GM23248 (cell line): ENCODE measurements at regions not wholly inside any gene's neighbourhood (a gene's known extent, or its start where the extent isn't known, plus 50 kb on each side); places are given as distances from the start of the nearest gene placed in this dataset.

ENCODE experiments used
- DNase-seq: peaks from one replicate; pipeline ENCODE4 v3.0.0-alpha.2; 2015
- H2AFZ ChIP-seq: fragments of 200-600 bp; sonication (generic); 2 replicates; pipeline ENCODE4 v1.6.1; 2016; ENCODE audit warnings: antibody characterized with exemption
- H3F3A ChIP-seq: fragments of 200-600 bp; sonication (generic); 2 replicates; pipeline ENCODE4 v1.6.1; 2016; ENCODE audit warnings: mild to moderate bottlenecking, antibody characterized with exemption, mixed run types; ENCODE audit not compliant: insufficient read depth
- H3K27ac ChIP-seq: fragments of 200-600 bp; sonication (generic); 2 replicates; pipeline ENCODE4 v1.5.1; 2016; ENCODE audit warnings: mild to moderate bottlenecking
- H3K27me3 ChIP-seq: fragments of 200-600 bp; sonication (generic); replicated peaks from 2 replicates; pipeline ENCODE4 v1.6.1; 2016; ENCODE audit warnings: mild to moderate bottlenecking; ENCODE audit not compliant: insufficient read depth
- H3K36me3 ChIP-seq: fragments of 200-600 bp; sonication (generic); 2 replicates; pipeline ENCODE4 v1.6.1; 2016; ENCODE audit warnings: low read depth, mild to moderate bottlenecking
- H3K4me1 ChIP-seq: fragments of 200-600 bp; sonication (generic); 2 replicates; pipeline ENCODE4 v1.6.1; 2016; ENCODE audit warnings: mild to moderate bottlenecking; ENCODE audit not compliant: insufficient read depth
- H3K4me2 ChIP-seq: fragments of 200-600 bp; sonication (generic); one replicate; pipeline ENCODE4 v1.6.1; 2016; ENCODE audit warnings: mild to moderate bottlenecking; ENCODE audit not compliant: unreplicated experiment
- H3K4me3 ChIP-seq: fragments of 200-600 bp; sonication (generic); 2 replicates; pipeline ENCODE4 v1.5.1; 2016; ENCODE audit warnings: mild to moderate bottlenecking
- H3K79me2 ChIP-seq: fragments of 200-600 bp; sonication (generic); 2 replicates; pipeline ENCODE4 v1.6.1; 2016; ENCODE audit warnings: mild to moderate bottlenecking; ENCODE audit not compliant: insufficient read depth
- H3K9ac ChIP-seq: fragments of 200-600 bp; sonication (generic); 2 replicates; pipeline ENCODE4 v1.6.1; 2016; ENCODE audit warnings: mild to moderate bottlenecking
- H3K9me2 ChIP-seq: fragments of 200-600 bp; sonication (generic); 2 replicates; pipeline ENCODE4 v1.6.1; 2016; ENCODE audit warnings: mixed run types, mild to moderate bottlenecking, moderate library complexity; ENCODE audit not compliant: insufficient read depth
- H3K9me3 ChIP-seq: fragments of 200-600 bp; sonication (generic); one replicate; pipeline ENCODE4 v1.6.1; 2017; ENCODE audit warnings: low read depth
- H4K20me1 ChIP-seq: fragments of 200-600 bp; sonication (generic); 2 replicates; pipeline ENCODE4 v1.6.0; 2016; ENCODE audit not compliant: insufficient read depth
- EZH2 ChIP-seq: fragments of 200-600 bp; sonication (generic); IDR thresholded peaks from 2 replicates; pipeline ENCODE4 v1.6.1; 2018; ENCODE audit warnings: antibody characterized with exemption, mild to moderate bottlenecking; ENCODE audit not compliant: insufficient read depth, poor library complexity, severe bottlenecking
- EZH2phosphoT487 ChIP-seq: fragments of 200-600 bp; sonication (generic); IDR thresholded peaks from 2 replicates; pipeline ENCODE4 v1.6.1; 2018; ENCODE audit warnings: antibody characterized with exemption, moderate library complexity, mild to moderate bottlenecking, low read depth; ENCODE audit not compliant: insufficient read depth
- WGBS, 2 experiments: methylation state at CpG; one replicate each; pipeline ENCODE4 v1.1.6; 2015 to 2017; ENCODE audit warnings: low lambda C conversion rate in 2 of 2, low coverage in 1 of 2; ENCODE audit errors: missing lambda C conversion rate in 2 of 2; 5-methylcytosine and 5-hydroxymethylcytosine counted together
- in situ Hi-C: fragments of 300-500 bp; cut with MboI; formaldehyde crosslinking; loops from 2 replicates; pipeline ENCODE4 v1.15.0; 2020

DNA sequence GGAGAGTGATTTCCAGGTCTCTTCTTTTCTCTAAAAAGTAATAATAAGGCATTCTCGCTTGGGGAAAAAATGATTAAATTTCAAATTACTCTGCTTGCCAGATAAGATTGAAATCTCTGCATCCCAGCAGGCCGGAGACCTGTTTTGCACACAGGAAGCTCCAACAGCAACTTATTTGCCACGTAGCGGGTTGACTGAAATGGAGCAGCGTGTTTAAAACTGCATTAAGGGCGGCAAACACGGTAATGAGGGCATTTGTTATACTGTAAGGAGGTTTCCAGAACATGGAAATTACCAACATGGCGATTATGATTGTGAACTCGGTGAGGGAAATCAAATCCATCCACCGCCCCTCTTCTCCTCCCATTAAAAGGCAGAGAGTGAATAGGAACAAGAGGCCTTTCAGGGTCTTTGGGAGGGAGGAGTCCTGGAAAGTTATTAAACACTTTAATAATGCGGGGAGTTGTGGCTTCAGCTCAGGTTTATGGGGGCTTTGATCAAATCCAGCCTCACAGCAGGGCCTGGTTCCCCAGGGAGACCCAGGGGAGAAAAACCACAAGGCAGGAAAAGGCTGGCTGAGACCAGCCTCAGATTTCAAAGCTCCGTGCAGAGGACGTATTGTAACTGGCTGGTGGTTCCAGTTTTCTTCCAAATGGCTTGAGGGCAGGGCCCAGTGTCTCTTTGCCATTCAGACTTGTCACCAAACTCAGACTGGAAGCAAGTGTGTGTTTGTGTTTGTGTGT is 242.3 kb downstream of the TLE3 start:
- Histone ChIP-seq H3K27ac (peak overlapping the region; percentile 95), H3K36me3 (no peaks in the 10 kb centered on the region), H3K27me3 (no peaks in the 10 kb centered on the region), H3K4me1 (peaks cover 34% of the 10 kb centered on the region), H3K4me3 (no peak overlapping the region), H3K79me2 (no peaks in the 10 kb centered on the region), H4K20me1 (no peaks in the 10 kb centered on the region), H2AFZ (peak overlapping the region; percentile 5; the same call in 1 of the 2 replicates), H3F3A (peaks cover 29% of the 10 kb centered on the region), H3K9me2 (no peaks in the 10 kb centered on the region), H3K9ac (peak overlapping the region; percentile 72; the same call in 1 of the 2 replicates), H3K4me2 (peak overlapping the region; percentile 79), H3K9me3 (no peaks in the 10 kb centered on the region)
- DNase-seq: no peak
- TF ChIP-seq EZH2phosphoT487 (no peak), EZH2 (no peak)
- in situ Hi-C loops: no loop called here
- WGBS, 2 experiments: 96 to 97% methylated on average over 13 of the region's 13 CpGs

DNA sequence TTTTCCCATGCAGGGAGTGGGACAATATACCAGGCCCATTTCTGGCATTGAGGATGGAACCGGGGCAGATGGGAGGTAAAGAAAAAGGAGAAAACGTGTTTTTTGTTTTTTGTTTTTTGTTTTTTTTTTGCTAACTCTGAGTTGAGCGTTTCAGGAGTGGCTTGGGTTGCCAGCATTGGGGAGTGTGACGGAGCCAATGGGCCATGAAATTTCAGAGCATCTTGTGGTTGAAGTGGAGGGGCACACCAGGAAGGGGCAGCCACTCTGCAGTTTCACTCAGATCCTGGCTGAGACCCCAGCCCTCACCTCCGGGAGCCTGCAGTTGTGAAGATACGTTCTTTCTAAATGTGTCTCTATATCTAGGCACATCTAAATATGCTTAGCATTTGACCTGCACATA is 240.5 kb downstream of the TLE3 start:
- in situ Hi-C loops: no loop called here
- Histone ChIP-seq H2AFZ (no peak overlapping the region), H3K9me3 (no peaks in the 10 kb centered on the region), H3F3A (peaks cover 29% of the 10 kb centered on the region), H3K27me3 (no peaks in the 10 kb centered on the region), H4K20me1 (no peaks in the 10 kb centered on the region), H3K36me3 (no peaks in the 10 kb centered on the region), H3K9me2 (no peaks in the 10 kb centered on the region), H3K27ac (no peak overlapping the region), H3K4me2 (no peak overlapping the region), H3K4me3 (no peak overlapping the region), H3K4me1 (peaks cover 32% of the 10 kb centered on the region), H3K9ac (no peak overlapping the region), H3K79me2 (no peaks in the 10 kb centered on the region)
- DNase-seq: no peak
- TF ChIP-seq EZH2: no peak
- no peak for TF ChIP-seq EZH2phosphoT487
- 95 to 96% methylated on average over 6 of the region's 6 CpGs for WGBS, 2 experiments

DNA sequence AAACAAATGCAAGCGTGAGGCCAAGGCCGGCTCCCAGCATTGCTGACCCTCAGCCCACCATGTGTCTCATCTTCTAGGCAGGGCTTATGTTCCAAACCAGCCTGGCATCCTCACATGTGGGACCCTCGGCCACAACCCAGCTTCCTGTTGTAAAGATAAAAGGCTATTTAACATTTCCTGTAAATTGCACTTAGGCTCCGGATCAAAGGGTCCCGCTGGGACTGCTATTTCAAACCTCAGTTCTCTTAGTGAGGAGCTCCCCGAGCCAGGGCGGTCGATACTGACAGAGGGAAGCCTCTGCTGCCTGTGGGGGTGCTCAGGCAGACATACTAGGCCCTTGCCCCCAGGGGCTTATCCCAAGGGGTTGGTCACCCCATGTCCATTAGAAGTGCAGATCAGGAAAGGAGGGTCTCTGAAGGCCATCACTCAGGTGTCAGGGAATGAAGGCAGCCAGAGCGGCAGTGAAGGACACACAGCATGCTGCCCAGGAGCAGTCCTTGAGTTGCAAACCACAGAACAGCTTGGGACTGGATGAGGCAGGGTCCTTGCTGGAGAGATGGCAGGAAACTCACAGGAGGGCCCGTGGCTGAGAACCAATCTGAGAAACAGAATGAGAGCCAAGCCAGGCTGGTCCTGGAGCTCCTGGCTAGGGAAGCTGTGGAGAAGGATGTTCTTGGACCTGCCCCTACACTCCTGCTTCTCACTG is 239.9 kb downstream of the TLE3 start:
- H3K27ac ChIP-seq: no peak overlapping the region
- H3K4me2 ChIP-seq: no peak overlapping the region
- H3K9me2 ChIP-seq: no peaks in the 10 kb centered on the region
- H2AFZ ChIP-seq: no peak overlapping the region
- H3K4me3 ChIP-seq: no peak overlapping the region
- in situ Hi-C loops: no loop called here
- H3K9ac ChIP-seq: no peak overlapping the region
- H3K9me3 ChIP-seq: no peaks in the 10 kb centered on the region
- no peaks in the 10 kb centered on the region for H3K79me2 ChIP-seq
- no peaks in the 10 kb centered on the region for H4K20me1 ChIP-seq
- H3K4me1 ChIP-seq: peaks cover 26% of the 10 kb centered on the region
- DNase-seq: no peak
- no peaks in the 10 kb centered on the region for H3K36me3 ChIP-seq
- peaks cover 1% of the 10 kb centered on the region; the same call in 1 of the 2 replicates for H3K27me3 ChIP-seq
- TF ChIP-seq EZH2 (no peak), EZH2phosphoT487 (no peak)
- peaks cover 26% of the 10 kb centered on the region for H3F3A ChIP-seq
- WGBS, 2 experiments: 92 to 97% methylated on average over 10 of the region's 10 CpGs

DNA sequence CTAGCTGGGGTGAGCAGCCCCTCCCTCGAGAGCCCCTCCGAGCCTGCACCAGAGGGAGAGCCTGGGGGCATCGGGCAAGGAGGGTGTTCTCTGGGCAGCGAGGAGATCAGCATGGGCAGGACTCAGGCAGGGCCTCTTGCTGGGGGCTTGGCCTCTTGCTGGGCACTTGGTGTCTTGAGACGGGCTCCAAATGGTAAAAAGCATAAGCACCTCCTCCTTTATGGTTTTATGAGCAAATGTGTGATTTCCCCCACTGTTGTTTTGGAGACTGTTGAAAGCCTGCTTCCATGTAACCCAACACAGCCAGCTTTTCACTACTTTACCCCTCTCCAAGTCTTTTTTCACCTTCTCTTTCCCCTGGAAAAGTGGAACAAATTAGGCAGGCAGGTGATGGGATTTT is 239.3 kb downstream of the TLE3 start:
- 71 to 79% methylated on average over 4 to 5 of the region's 5 CpGs for WGBS, 2 experiments
- Histone ChIP-seq H3F3A (peaks cover 20% of the 10 kb centered on the region), H3K79me2 (no peaks in the 10 kb centered on the region), H2AFZ (no peak overlapping the region), H3K9me2 (no peaks in the 10 kb centered on the region), H3K4me2 (no peak overlapping the region), H3K36me3 (no peaks in the 10 kb centered on the region), H3K4me1 (peaks cover 20% of the 10 kb centered on the region), H3K27me3 (peaks cover 8% of the 10 kb centered on the region; the same call in 1 of the 2 replicates), H3K27ac (no peak overlapping the region), H3K9me3 (no peaks in the 10 kb centered on the region), H3K9ac (no peak overlapping the region), H4K20me1 (no peaks in the 10 kb centered on the region), H3K4me3 (no peak overlapping the region)
- in situ Hi-C loops: no loop called here
- no peak for TF ChIP-seq EZH2
- no peak for TF ChIP-seq EZH2phosphoT487
- no peak for DNase-seq
